ENCODE measurements at regions not wholly inside any gene's neighbourhood (a gene's known extent, or its start where the extent isn't known, plus 50 kb on each side); places are given as distances from the start of the nearest gene placed in this dataset.

DNA sequence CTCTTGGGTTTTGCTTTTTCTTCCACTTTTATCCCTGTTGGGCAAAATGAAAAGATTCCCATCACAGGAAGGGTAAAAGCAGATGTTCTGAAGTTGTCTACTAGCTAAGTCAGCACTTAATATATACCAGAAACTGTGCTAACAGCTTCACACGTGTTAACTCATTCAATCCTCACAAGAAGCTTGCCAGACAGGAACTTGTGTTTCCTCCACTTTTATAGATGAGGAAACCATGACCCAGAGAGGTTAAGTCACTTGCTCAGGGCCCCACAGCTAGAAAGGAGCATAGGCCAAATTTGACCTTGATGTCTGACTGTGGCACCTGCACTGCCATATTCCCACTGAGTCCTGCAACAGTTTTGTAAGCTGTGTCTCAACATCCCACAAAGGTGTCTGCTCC lies 76.8 kb upstream of the EPC2 start:
- H3K36me3 Mint-ChIP-seq (ENCODE audit: insufficient read depth, unreplicated experiment) = no peaks in the 10 kb centered on the region
- H3K27ac Mint-ChIP-seq (ENCODE audit: unreplicated experiment) = no peak overlapping the region
- no peak overlapping the region for H3K4me3 ChIP-seq (ENCODE audit: low read depth, low read length)
- H3K4me3 Mint-ChIP-seq (ENCODE audit: unreplicated experiment) = no peak overlapping the region
- no peaks in the 10 kb centered on the region for H3K9me3 Mint-ChIP-seq (ENCODE audit: unreplicated experiment)
- H3K4me1 Mint-ChIP-seq (ENCODE audit: low read depth, unreplicated experiment) = no peaks in the 10 kb centered on the region
- no peaks in the 10 kb centered on the region for H3K4me1 ChIP-seq
- no peak for DNase-seq
- ChIA-PET POLR2A (no interaction called here), CTCF (no interaction called here)
- H3K9me3 ChIP-seq = no peaks in the 10 kb centered on the region
- H3K36me3 ChIP-seq (ENCODE audit: control insufficient read depth, insufficient read depth, low read length) = no peaks in the 10 kb centered on the region
- no TSS peak for BruUV-seq (replicated peaks)
- no peaks in the 10 kb centered on the region for H3K27me3 ChIP-seq (replicated peaks; ENCODE audit: control insufficient read depth, insufficient read depth, low read length)
- intact Hi-C loops (cut with micrococcal nuclease; ENCODE audit: unreplicated experiment) = loop anchor here (5.0 kb wide), 1 partner anchor 75 kb away; the partner anchor contains the start of gene EPC2
- TF ChIP-seq CTCF (IDR thresholded peaks at IDR 0.05; ENCODE audit: insufficient read depth in 1 of 2, low read depth in 1 of 2, low read length in 1 of 2, severe bottlenecking in 1 of 2, unreplicated experiment in 1 of 2) = no peak
- peaks cover 11% of the 10 kb centered on the region for H3K27me3 Mint-ChIP-seq (ENCODE audit: insufficient read depth, unreplicated experiment)

DNA sequence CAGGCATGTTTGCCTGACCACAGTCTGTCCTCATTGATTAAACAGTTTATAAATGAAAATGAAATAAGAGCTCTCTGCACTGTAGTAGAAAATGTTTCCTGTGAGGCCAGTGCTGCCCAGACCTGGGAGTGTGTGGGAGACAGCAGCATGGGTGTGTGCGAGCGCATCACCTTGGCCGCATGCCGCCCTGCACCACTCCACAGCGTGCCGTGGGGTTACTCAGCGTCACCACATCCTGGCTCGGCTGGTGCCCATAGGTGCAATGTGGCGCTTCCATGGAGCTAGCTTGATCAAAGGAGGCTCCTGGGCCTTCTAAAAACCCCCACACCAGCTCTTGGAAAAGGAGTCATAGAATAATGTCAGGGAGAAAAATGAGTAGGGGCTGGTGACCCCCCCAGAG lies 76.0 kb upstream of the EPC2 start:
- CTCF ChIA-PET = no interaction called here
- peaks cover 11% of the 10 kb centered on the region for H3K27me3 Mint-ChIP-seq (ENCODE audit: insufficient read depth, unreplicated experiment)
- Histone ChIP-seq H3K9me3 (no peaks in the 10 kb centered on the region), H3K27me3 (replicated peaks; ENCODE audit: control insufficient read depth, insufficient read depth, low read length) (no peaks in the 10 kb centered on the region), H3K4me3 (ENCODE audit: low read depth, low read length) (no peak overlapping the region), H3K4me1 (no peaks in the 10 kb centered on the region), H3K36me3 (ENCODE audit: control insufficient read depth, insufficient read depth, low read length) (no peaks in the 10 kb centered on the region)
- H3K36me3 Mint-ChIP-seq (ENCODE audit: insufficient read depth, unreplicated experiment) = no peaks in the 10 kb centered on the region
- intact Hi-C loops (cut with micrococcal nuclease; ENCODE audit: unreplicated experiment) = loop anchor here (5.0 kb wide), 1 partner anchor 74 kb away; the partner anchor contains the start of gene EPC2
- TF ChIP-seq CTCF (IDR thresholded peaks at IDR 0.05; ENCODE audit: insufficient read depth in 1 of 2, low read depth in 1 of 2, low read length in 1 of 2, severe bottlenecking in 1 of 2, unreplicated experiment in 1 of 2) = no peak
- H3K4me3 Mint-ChIP-seq (ENCODE audit: unreplicated experiment) = no peak overlapping the region
- no peaks in the 10 kb centered on the region for H3K4me1 Mint-ChIP-seq (ENCODE audit: low read depth, unreplicated experiment)
- no peaks in the 10 kb centered on the region for H3K9me3 Mint-ChIP-seq (ENCODE audit: unreplicated experiment)
- H3K27ac Mint-ChIP-seq (ENCODE audit: unreplicated experiment) = no peak overlapping the region
- BruUV-seq (replicated peaks) = no TSS peak
- no peak for DNase-seq
- POLR2A ChIA-PET = no interaction called here

DNA sequence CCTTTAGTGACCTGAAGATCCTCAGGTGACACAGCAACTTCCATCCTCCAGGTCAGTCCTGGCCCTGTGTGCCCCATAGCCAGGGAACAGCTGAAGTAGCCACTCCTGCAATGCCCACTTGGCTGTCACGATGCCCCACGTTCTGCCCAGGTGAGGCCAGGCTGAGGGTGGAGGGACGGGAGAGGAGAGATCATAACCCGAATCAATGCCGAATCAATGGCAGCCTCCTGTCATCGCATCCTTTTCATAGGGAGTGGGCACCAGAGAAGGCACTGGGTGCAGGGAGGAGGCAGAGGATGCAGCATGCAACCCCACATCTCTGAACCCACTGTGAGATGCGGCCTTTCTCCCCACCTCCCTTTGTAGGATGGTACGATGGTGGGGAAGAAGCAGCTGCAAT lies 75.3 kb upstream of the EPC2 start:
- H3K36me3 ChIP-seq (ENCODE audit: control insufficient read depth, insufficient read depth, low read length) = no peaks in the 10 kb centered on the region
- no TSS peak for BruUV-seq (replicated peaks)
- Mint-ChIP-seq H3K4me3 (ENCODE audit: unreplicated experiment) (no peak overlapping the region), H3K27me3 (ENCODE audit: insufficient read depth, unreplicated experiment) (peaks cover 16% of the 10 kb centered on the region), H3K36me3 (ENCODE audit: insufficient read depth, unreplicated experiment) (no peaks in the 10 kb centered on the region), H3K4me1 (ENCODE audit: low read depth, unreplicated experiment) (no peaks in the 10 kb centered on the region), H3K27ac (ENCODE audit: unreplicated experiment) (no peak overlapping the region), H3K9me3 (ENCODE audit: unreplicated experiment) (no peaks in the 10 kb centered on the region)
- H3K4me1 ChIP-seq = no peaks in the 10 kb centered on the region
- POLR2A ChIA-PET = no interaction called here
- intact Hi-C loops (cut with micrococcal nuclease; ENCODE audit: unreplicated experiment) = loop anchor here (5.0 kb wide), 1 partner anchor 73 kb away; the partner anchor contains the start of gene EPC2
- H3K9me3 ChIP-seq = no peaks in the 10 kb centered on the region
- no peak for DNase-seq
- H3K27me3 ChIP-seq (replicated peaks; ENCODE audit: control insufficient read depth, insufficient read depth, low read length) = no peaks in the 10 kb centered on the region
- H3K4me3 ChIP-seq (ENCODE audit: low read depth, low read length) = no peak overlapping the region
- CTCF ChIA-PET = no interaction called here
- TF ChIP-seq CTCF (IDR thresholded peaks at IDR 0.05; ENCODE audit: insufficient read depth in 1 of 2, low read depth in 1 of 2, low read length in 1 of 2, severe bottlenecking in 1 of 2, unreplicated experiment in 1 of 2) = no peak
